ENCODE measurements at regions not wholly inside any gene's neighbourhood (a gene's known extent, or its start where the extent isn't known, plus 50 kb on each side); places are given as distances from the start of the nearest gene placed in this dataset.

DNA sequence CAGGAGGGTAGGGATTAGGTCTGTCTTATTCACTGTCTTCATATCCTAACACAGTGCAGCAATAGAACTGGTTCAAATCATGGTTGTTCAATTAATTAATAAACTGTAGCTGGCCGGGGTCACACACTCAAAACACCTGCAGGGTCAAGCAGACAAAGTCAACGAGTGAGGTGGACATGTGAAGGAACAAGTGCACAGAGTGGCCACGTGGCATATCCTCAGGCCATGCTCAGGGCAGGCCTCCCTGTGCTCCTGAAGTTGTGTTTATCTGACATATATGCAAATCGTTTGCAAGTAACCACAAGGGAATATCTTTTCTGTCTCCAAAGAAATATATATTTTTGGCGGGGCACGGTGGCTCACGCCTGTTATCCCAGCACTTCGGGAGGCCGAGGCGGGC is 98.5 kb upstream of the ZMIZ1 start:
- no peak overlapping the region for H3K27ac ChIP-seq (ENCODE audit: low read depth, low read length)
- ChIA-PET CTCF (interaction anchor here (0.6 kb wide), 1 partner anchor 101 kb away, joined by 7 read pairs; no protein-coding TSS in a partner anchor), POLR2A (no interaction called here)
- no peak for DNase-seq (ENCODE audit: low read depth, low spot score)
- no peaks in the 10 kb centered on the region for H3K9me3 ChIP-seq (ENCODE audit: control insufficient read depth, insufficient read depth, low read length)
- no peak overlapping the region for H3K4me3 ChIP-seq (ENCODE audit: low read depth, low read length)
- TF ChIP-seq, protein P1, sequence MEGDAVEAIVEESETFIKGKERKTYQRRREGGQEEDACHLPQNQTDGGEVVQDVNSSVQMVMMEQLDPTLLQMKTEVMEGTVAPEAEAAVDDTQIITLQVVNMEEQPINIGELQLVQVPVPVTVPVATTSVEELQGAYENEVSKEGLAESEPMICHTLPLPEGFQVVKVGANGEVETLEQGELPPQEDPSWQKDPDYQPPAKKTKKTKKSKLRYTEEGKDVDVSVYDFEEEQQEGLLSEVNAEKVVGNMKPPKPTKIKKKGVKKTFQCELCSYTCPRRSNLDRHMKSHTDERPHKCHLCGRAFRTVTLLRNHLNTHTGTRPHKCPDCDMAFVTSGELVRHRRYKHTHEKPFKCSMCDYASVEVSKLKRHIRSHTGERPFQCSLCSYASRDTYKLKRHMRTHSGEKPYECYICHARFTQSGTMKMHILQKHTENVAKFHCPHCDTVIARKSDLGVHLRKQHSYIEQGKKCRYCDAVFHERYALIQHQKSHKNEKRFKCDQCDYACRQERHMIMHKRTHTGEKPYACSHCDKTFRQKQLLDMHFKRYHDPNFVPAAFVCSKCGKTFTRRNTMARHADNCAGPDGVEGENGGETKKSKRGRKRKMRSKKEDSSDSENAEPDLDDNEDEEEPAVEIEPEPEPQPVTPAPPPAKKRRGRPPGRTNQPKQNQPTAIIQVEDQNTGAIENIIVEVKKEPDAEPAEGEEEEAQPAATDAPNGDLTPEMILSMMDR (IDR thresholded peaks at IDR 0.05; ENCODE audit: low read depth, low read length), result no peak
- H3K27me3 ChIP-seq (ENCODE audit: control insufficient read depth, insufficient read depth, low read length), result peaks cover 2% of the 10 kb centered on the region

DNA sequence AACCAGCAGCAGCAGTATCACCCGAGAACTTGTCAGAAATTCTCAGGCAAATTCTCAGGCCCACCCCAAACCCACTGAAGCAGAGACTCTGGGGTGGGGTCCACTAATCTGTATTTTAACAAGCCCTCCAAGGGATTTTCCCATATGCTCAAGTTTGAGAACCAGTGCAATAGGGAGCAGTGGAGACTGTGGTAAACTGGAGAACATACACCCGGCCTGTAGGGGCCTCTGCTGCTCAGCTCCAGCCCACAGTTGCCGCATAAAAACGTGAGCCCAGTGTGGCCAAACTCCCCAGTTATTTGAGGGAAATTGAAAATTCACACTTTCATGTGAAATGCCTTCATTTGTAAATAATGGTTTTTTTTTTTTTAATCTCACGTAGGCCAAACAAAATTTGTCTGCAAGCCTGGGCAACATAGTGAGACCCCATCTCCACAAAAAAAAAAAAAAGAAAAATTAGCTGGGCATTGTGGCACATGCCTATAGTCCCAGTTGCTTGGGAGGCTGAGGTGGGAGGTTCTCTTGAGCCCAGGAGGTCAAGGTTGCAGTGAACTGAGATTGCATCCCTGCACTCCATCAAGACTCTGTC is 97.6 kb upstream of the ZMIZ1 start:
- Histone ChIP-seq H3K27ac (ENCODE audit: low read depth, low read length) (no peak overlapping the region), H3K4me3 (ENCODE audit: low read depth, low read length) (no peak overlapping the region), H3K9me3 (ENCODE audit: control insufficient read depth, insufficient read depth, low read length) (no peaks in the 10 kb centered on the region), H3K27me3 (ENCODE audit: control insufficient read depth, insufficient read depth, low read length) (peaks cover 2% of the 10 kb centered on the region)
- TF ChIP-seq, protein P1 (IDR thresholded peaks at IDR 0.05; ENCODE audit: low read depth, low read length), result peak; percentile 16
- ChIA-PET CTCF (interaction anchor here (0.6 kb wide), 1 partner anchor 108 kb away, joined by 3 read pairs; no protein-coding TSS in a partner anchor), POLR2A (no interaction called here)
- no peak for DNase-seq (ENCODE audit: low read depth, low spot score)

DNA sequence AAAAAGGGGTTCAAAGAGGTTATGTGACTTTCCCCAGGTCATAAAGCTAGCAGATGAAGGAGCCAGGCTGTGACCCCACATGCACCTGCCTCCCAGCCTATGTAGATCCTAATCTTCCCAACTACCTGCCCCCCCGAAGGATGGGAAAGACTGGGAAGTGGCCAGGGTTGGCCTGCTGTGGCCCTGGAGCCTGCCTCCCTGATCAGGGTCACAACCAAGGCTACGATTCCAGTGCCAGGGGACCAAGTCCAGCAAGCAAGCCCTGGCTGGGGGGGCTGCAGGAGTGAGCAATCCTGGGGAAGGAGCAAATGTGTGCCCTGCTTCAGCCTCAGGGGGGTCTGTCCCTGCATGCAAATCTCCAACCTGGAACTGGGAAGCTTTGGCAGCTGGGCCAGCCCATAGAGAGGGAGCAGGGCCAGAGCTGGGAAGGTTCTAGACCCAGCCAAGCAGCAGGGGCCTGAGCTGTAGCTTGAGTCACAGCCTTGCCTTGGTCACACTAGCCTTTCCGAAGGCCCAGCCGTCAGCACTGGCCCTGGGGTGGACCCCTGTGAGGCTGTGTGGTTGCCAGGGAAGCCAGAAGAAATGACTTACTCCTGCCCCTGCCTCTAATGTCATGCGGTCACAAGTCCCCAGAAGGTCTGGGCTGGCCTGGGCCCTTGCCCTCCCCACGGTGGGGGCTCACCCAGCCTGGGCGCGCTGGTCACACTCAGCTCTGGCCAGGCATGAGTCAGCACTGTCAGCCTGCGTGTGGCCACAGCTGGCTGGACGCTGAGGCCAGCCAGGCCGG is 96.4 kb upstream of the ZMIZ1 start:
- no peak for DNase-seq (ENCODE audit: low read depth, low spot score)
- ChIA-PET POLR2A (interaction anchor here (0.8 to 3.2 kb wide), 3 partner anchors 27 to 710 kb away, joined by 3 to 22 read pairs (median 3); no protein-coding TSS in a partner anchor), CTCF (no interaction called here)
- H3K27ac ChIP-seq (ENCODE audit: low read depth, low read length), result peak overlapping the region; percentile 96
- peaks cover 2% of the 10 kb centered on the region for H3K27me3 ChIP-seq (ENCODE audit: control insufficient read depth, insufficient read depth, low read length)
- TF ChIP-seq, protein P1 (IDR thresholded peaks at IDR 0.05; ENCODE audit: low read depth, low read length), result no peak
- no peaks in the 10 kb centered on the region for H3K9me3 ChIP-seq (ENCODE audit: control insufficient read depth, insufficient read depth, low read length)
- no peak overlapping the region for H3K4me3 ChIP-seq (ENCODE audit: low read depth, low read length)

DNA sequence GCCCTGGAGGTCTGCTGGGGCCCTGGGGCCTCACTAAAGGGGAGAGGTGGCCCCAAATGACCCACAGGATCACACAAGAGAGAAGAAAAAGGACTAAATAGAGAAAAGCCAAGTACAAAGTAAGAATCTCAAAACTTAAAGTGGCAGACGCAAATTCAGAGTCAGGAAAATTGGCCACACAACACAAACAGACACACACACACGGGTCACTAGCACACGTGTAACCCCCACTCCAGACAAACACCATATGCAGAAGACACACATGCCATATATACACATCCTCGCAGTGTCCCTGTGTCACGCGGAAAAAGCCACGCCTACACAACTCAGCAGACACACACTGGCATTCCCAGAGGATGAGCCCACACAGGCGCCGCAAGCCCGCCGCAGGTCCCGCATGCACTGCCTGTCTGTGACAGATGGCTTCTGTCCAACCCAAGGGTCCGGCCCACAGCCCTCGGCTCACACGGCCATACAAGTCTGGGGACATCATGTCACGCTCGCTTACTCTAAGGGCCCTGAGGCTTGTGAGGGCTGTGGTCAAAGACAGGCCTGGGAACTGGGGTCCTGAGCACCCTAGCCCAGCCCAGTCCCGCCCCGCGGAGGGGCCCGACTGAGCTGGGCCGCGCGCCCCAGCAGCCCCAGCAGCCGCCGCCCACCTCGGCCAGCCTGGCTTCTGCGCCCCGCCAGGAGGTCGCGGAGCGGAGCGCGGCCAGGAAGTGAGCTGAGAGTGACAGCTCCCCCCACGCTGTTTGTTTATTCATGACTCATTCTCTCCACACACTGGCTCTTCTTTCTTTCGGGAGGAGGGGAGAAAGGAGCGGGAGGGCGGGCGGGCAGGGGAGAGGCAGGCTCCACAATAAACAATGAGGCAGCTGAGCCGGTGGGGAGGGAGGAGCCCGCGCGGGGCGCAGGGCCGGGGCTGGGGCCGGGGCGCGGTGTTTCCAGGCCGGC is 95.5 kb upstream of the ZMIZ1 start:
- ChIA-PET POLR2A (interaction anchor here (0.7 to 3.2 kb wide), 11 partner anchors 9 to 711 kb away, joined by 3 to 22 read pairs (median 4); no protein-coding TSS in a partner anchor), CTCF (interaction anchor here (0.6 to 1.1 kb wide), 4 partner anchors 24 to 128 kb away, joined by 3 to 4 read pairs (median 4); no protein-coding TSS in a partner anchor)
- Histone ChIP-seq H3K4me3 (ENCODE audit: low read depth, low read length) (peak overlapping the region; percentile 49), H3K9me3 (ENCODE audit: control insufficient read depth, insufficient read depth, low read length) (no peaks in the 10 kb centered on the region), H3K27ac (ENCODE audit: low read depth, low read length) (peak overlapping the region; percentile 96), H3K27me3 (ENCODE audit: control insufficient read depth, insufficient read depth, low read length) (peaks cover 2% of the 10 kb centered on the region)
- TF ChIP-seq, protein P1 (IDR thresholded peaks at IDR 0.05; ENCODE audit: low read depth, low read length), result no peak
- DNase-seq (ENCODE audit: low read depth, low spot score), result peak; percentile 78
